H1 (cell line): ENCODE measurements at regions not wholly inside any gene's neighbourhood (a gene's known extent, or its start where the extent isn't known, plus 50 kb on each side); places are given as distances from the start of the nearest gene placed in this dataset.

Source experiments
- BCL11A ChIP-seq, 2 experiments: IDR thresholded peaks; one replicate each; pipeline ENCODE4 v1.6.1; 2011; ENCODE audit warnings: low read depth in 2 of 2, low read length in 2 of 2, mild to moderate bottlenecking in 2 of 2

GRCh38 chr5:34586117-34586885, 69.8 kb upstream of the RAI14 start (continued):
- TF ChIP-seq BCL11A (IDR thresholded peaks at IDR 0.05; ENCODE audit: low read depth in 2 of 2, low read length in 2 of 2) = no peak
